Erythroblast (primary cell): ENCODE measurements at regions not wholly inside any gene's neighbourhood (a gene's known extent, or its start where the extent isn't known, plus 50 kb on each side); places are given as distances from the start of the nearest gene placed in this dataset.

ENCODE experiments used
- DNase-seq, 2 experiments: peaks; one replicate each; lab custom pipeline; 2025; lab: John Stamatoyannopoulos, UW
- GATA1 ChIP-seq: IDR thresholded peaks from 2 replicates; pipeline ENCODE4 v1.6.1; 2011; ENCODE audit warnings: low read depth, mild to moderate bottlenecking, control low read depth, low read length, moderate library complexity
- POLR2A ChIP-seq: IDR thresholded peaks from 2 replicates; pipeline ENCODE4 v1.6.1; 2011; ENCODE audit warnings: mild to moderate bottlenecking, low read length

GRCh38 chr16:35642322-35642835 lies 2183.0 kb downstream of the TP53TG3F start:
- no peak for DNase-seq
- TF ChIP-seq GATA1, result no peak
- TF ChIP-seq POLR2A, result no peak

GRCh38 chr16:35651841-35652240 lies 2192.4 kb downstream of the TP53TG3F start:
- DNase-seq, result no peak
- TF ChIP-seq POLR2A, result no peak
- TF ChIP-seq GATA1, result no peak

GRCh38 chr16:35664091-35664693 lies 2204.8 kb downstream of the TP53TG3F start:
- no peak for DNase-seq
- TF ChIP-seq GATA1, result no peak
- TF ChIP-seq POLR2A, result no peak

- TF ChIP-seq POLR2A (no peak), GATA1 (no peak)
- DNase-seq, result no peak
These were observed 2225.7 kb downstream of the TP53TG3F start for GRCh38 chr16:35685085-35685484.

- DNase-seq, result no peak
- TF ChIP-seq POLR2A, result no peak
- TF ChIP-seq GATA1, result no peak
These were observed 2227.2 kb downstream of the TP53TG3F start for GRCh38 chr16:35686595-35686994.

- DNase-seq, result no peak
- TF ChIP-seq POLR2A, result no peak
- TF ChIP-seq GATA1, result no peak
These were observed 2227.7 kb downstream of the TP53TG3F start for GRCh38 chr16:35687071-35687470.

GRCh38 chr16:35687781-35688180 lies 2228.4 kb downstream of the TP53TG3F start:
- DNase-seq, result no peak
- TF ChIP-seq POLR2A (no peak), GATA1 (no peak)

GRCh38 chr16:35689764-35690163 lies 2230.4 kb downstream of the TP53TG3F start:
- no peak for DNase-seq
- TF ChIP-seq POLR2A (no peak), GATA1 (no peak)

- TF ChIP-seq GATA1 (no peak), POLR2A (no peak)
- DNase-seq, result no peak
These were observed 2231.0 kb downstream of the TP53TG3F start for GRCh38 chr16:35690413-35690812.

GRCh38 chr16:35691057-35691456 lies 2231.6 kb downstream of the TP53TG3F start:
- no peak for TF ChIP-seq GATA1
- TF ChIP-seq POLR2A, result no peak
- DNase-seq, result no peak

GRCh38 chr16:35692824-35693223 lies 2233.4 kb downstream of the TP53TG3F start:
- no peak for TF ChIP-seq POLR2A
- no peak for TF ChIP-seq GATA1
- DNase-seq, result no peak

GRCh38 chr16:35706901-35707300 lies 2247.5 kb downstream of the TP53TG3F start:
- no peak for TF ChIP-seq GATA1
- no peak for TF ChIP-seq POLR2A
- no peak for DNase-seq

- TF ChIP-seq POLR2A (no peak), GATA1 (no peak)
- DNase-seq, result no peak
These were observed 2252.0 kb downstream of the TP53TG3F start for GRCh38 chr16:35711435-35711834.

GRCh38 chr16:35711958-35712357 lies 2252.5 kb downstream of the TP53TG3F start:
- no peak for DNase-seq

GRCh38 chr16:35713762-35714650 lies 2254.6 kb downstream of the TP53TG3F start:
- no peak for TF ChIP-seq POLR2A
- TF ChIP-seq GATA1, result no peak
- no peak for DNase-seq

More at GRCh38 chr16:35711958-35712357, 2252.5 kb downstream of the TP53TG3F start:
- TF ChIP-seq GATA1, result no peak
